ENCODE measurements at regions not wholly inside any gene's neighbourhood (a gene's known extent, or its start where the extent isn't known, plus 50 kb on each side); places are given as distances from the start of the nearest gene placed in this dataset.

GRCh38 chr17:73788111-73788510 lies 143.9 kb upstream of the SDK2 start:
- TF ChIP-seq, protein P1, sequence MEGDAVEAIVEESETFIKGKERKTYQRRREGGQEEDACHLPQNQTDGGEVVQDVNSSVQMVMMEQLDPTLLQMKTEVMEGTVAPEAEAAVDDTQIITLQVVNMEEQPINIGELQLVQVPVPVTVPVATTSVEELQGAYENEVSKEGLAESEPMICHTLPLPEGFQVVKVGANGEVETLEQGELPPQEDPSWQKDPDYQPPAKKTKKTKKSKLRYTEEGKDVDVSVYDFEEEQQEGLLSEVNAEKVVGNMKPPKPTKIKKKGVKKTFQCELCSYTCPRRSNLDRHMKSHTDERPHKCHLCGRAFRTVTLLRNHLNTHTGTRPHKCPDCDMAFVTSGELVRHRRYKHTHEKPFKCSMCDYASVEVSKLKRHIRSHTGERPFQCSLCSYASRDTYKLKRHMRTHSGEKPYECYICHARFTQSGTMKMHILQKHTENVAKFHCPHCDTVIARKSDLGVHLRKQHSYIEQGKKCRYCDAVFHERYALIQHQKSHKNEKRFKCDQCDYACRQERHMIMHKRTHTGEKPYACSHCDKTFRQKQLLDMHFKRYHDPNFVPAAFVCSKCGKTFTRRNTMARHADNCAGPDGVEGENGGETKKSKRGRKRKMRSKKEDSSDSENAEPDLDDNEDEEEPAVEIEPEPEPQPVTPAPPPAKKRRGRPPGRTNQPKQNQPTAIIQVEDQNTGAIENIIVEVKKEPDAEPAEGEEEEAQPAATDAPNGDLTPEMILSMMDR (IDR thresholded peaks at IDR 0.05) = no peak
- TF ChIP-seq POLR2A (IDR thresholded peaks at IDR 0.05) = no peak
